Peyer's patch (tissue), 4 donors: ENCODE measurements at regions not wholly inside any gene's neighbourhood (a gene's known extent, or its start where the extent isn't known, plus 50 kb on each side); places are given as distances from the start of the nearest gene placed in this dataset.
"Not testable (repeated sequence)": the region's sequence is repeated elsewhere in the genome, so short reads cannot be mapped to it uniquely, and the experiment has no call there.

Source experiments
- DNase-seq, 3 donors: peaks; one replicate each; pipeline ENCODE4 v3.0.0-alpha.2; 2017 to 2019
- H3K27ac ChIP-seq, 4 donors: fragments of 200-600 bp; sonication (generic); one replicate each; pipeline ENCODE4 v1.5.1; 2016 to 2019
- H3K27me3 ChIP-seq, 2 donors: fragments of 200-600 bp; sonication (generic); one replicate each; pipeline ENCODE4 v1.5.1; 2019
- H3K36me3 ChIP-seq, 3 donors: fragments of 200-600 bp; sonication (generic); one replicate each; pipeline ENCODE4 v1.5.1; 2016 to 2019
- H3K4me1 ChIP-seq, 4 donors: fragments of 200-600 bp; sonication (generic); one replicate each; pipeline ENCODE4 v1.5.1; 2016 to 2019
- H3K4me3 ChIP-seq, 4 donors: fragments of 200-600 bp; sonication (generic); 1 replicate in 3 of 4; 2 replicates in 1 of 4; pipeline ENCODE4 v1.5.1; 2016 to 2019; ENCODE audit warnings: mild to moderate bottlenecking in 1 of 4
- H3K9me3 ChIP-seq, 4 donors: fragments of 200-600 bp; sonication (generic); one replicate each; pipeline ENCODE4 v1.5.1; 2016 to 2019; ENCODE audit warnings: mild to moderate bottlenecking in 1 of 4
- POLR2A ChIP-seq, 2 donors: fragments of 450-650 bp; IDR thresholded peaks; one replicate each; pipeline ENCODE4 v1.5.1; 2017; ENCODE audit warnings: antibody characterized with exemption in 2 of 2, mild to moderate bottlenecking in 2 of 2, moderate library complexity in 2 of 2
- TF ChIP-seq, protein P1 (sequence below), 6 experiments: fragments of 450-650 bp in 4 of 6; fragments of 200-600 bp in 2 of 6; sonication (generic) in 1 of 6; IDR thresholded peaks; one replicate each; pipeline ENCODE4 v1.5.1; 2017 to 2019; ENCODE audit warnings: antibody characterized with exemption in 6 of 6, mild to moderate bottlenecking in 3 of 6, moderate library complexity in 1 of 6

DNA sequence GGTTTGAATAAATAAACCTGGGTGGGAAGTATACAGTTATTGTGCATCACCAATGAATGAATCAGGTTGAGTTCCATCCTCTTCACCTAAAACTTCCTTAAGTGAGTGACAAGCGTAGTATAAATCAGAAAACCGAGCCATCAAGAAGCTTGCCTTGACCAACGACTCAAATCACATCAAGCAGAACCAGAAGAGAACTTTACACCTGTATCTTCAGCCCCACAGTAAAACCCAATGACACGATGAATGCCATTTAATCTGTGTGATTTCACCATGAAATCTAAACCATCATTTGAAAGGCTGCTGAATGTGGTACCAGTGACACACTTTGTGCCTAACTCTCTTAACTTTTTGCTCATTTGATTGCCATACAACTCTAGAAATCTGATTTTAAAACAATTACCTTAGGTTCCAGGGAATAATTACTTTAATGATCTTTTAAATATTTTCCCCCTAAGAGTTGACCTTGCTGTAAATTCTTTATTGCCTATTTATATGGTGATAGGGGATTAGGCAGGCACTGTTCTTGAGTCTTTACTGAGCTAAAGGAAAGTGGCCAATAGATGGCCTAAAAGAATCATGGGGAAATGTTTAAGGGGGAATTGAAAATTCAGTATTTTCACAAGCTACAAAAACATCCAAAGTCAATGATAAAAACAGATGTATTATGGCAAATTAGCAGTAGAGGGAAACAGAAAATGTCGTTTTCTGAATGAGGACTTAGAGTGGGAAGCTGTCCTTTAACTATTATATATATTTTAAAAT, 152.0 kb upstream of the EYA4 start:
- H3K27ac ChIP-seq: no peak overlapping the region
- no peaks in the 10 kb centered on the region for H3K4me1 ChIP-seq
- H3K27me3 ChIP-seq: no peaks in the 10 kb centered on the region
- no peaks in the 10 kb centered on the region for H3K9me3 ChIP-seq
- TF ChIP-seq, protein P1, sequence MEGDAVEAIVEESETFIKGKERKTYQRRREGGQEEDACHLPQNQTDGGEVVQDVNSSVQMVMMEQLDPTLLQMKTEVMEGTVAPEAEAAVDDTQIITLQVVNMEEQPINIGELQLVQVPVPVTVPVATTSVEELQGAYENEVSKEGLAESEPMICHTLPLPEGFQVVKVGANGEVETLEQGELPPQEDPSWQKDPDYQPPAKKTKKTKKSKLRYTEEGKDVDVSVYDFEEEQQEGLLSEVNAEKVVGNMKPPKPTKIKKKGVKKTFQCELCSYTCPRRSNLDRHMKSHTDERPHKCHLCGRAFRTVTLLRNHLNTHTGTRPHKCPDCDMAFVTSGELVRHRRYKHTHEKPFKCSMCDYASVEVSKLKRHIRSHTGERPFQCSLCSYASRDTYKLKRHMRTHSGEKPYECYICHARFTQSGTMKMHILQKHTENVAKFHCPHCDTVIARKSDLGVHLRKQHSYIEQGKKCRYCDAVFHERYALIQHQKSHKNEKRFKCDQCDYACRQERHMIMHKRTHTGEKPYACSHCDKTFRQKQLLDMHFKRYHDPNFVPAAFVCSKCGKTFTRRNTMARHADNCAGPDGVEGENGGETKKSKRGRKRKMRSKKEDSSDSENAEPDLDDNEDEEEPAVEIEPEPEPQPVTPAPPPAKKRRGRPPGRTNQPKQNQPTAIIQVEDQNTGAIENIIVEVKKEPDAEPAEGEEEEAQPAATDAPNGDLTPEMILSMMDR (IDR thresholded peaks at IDR 0.05): no peak
- no peak for TF ChIP-seq POLR2A (IDR thresholded peaks at IDR 0.05)
- H3K36me3 ChIP-seq: no peaks in the 10 kb centered on the region
- no peak overlapping the region for H3K4me3 ChIP-seq
- no peak for DNase-seq

DNA sequence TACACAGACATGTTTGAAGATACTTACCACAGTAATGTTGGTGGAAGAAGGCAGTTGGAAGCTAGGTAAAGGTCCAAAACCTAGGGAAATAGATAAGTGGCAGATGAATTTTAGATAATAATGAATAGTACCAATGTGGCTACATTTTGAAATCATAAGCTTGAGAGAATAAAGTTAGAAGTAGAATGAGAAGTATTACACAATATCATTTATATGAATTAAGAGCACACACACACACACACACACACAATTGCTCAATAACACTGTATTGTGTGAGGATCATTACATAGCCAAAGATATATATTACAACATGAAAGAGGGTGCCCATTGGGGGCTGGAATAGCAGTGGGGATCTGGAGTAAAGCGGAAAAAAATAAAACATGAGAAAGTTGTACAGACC, 149.0 kb upstream of the EYA4 start:
- no peaks in the 10 kb centered on the region for H3K36me3 ChIP-seq
- no peak overlapping the region for H3K27ac ChIP-seq
- no peaks in the 10 kb centered on the region for H3K4me1 ChIP-seq
- H3K27me3 ChIP-seq: no peaks in the 10 kb centered on the region
- TF ChIP-seq, protein P1 (IDR thresholded peaks at IDR 0.05): no peak
- TF ChIP-seq POLR2A (IDR thresholded peaks at IDR 0.05): no peak
- H3K9me3 ChIP-seq: no peaks in the 10 kb centered on the region
- DNase-seq: no peak
- no peak overlapping the region for H3K4me3 ChIP-seq

DNA sequence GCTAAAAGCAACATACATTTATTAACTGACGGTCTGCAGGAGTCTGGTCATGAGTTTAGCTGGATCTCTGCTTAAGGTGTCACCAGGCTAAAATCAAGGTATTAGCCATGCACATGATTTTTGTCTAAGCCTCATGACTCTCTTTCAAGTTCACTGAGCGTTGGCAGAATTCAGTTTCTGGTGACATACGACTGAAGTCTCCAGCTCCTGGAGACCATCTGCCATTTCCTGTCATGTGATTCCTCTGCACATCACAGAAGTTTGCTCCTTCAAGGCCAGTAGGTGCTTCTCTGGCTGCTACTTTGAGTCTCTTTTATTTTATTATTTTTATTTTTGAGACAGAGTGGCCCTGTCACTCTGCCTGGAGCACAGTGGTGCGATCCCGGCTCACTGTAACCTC, 148.4 kb upstream of the EYA4 start:
- no peak for DNase-seq
- TF ChIP-seq, protein P1 (IDR thresholded peaks at IDR 0.05): no peak
- no peak for TF ChIP-seq POLR2A (IDR thresholded peaks at IDR 0.05)
- no peaks in the 10 kb centered on the region for H3K36me3 ChIP-seq
- H3K4me3 ChIP-seq: no peak overlapping the region
- H3K27me3 ChIP-seq: no peaks in the 10 kb centered on the region
- no peak overlapping the region for H3K27ac ChIP-seq
- no peaks in the 10 kb centered on the region for H3K9me3 ChIP-seq
- no peaks in the 10 kb centered on the region for H3K4me1 ChIP-seq

DNA sequence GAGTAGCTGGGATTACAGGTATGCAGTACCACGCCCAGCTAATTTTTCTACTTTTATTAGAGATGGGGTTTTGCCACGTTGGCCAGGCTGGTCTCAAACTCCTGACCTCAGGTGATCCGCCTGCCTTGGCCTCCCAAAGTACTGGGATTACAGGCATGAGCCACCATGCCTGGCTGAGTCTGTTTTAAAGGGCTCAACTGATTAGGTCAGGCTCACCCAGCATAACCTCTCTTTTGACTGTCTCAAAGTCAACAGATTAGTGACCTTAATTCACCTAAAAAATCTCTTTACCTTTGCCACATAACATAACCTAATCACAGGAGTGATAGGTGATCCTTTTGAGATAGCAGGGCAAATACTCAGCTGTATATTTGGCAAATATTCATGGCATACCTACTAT, 147.9 kb upstream of the EYA4 start:
- H3K4me1 ChIP-seq, H3K27ac ChIP-seq, H3K27me3 ChIP-seq, H3K4me3 ChIP-seq, DNase-seq, H3K36me3 ChIP-seq, H3K9me3 ChIP-seq: not testable (repeated sequence)

DNA sequence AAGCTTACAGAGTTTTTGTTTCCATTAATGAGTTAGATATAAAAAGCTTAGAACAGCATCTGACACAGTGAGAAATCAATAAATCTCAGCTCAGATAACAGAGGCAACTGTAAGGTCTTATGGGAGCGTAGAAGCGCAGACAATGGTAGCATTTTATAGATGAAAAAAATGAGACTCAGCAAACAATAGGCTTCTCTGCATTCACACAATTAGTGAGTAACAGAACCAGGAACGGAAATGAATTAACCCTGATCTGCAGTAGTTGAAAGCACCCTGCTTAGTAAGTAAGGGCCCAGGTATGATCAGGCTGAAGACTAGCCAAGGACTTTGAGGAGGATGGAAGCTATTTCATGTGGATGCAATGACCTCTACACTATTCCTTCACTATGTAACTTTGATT, 147.2 kb upstream of the EYA4 start:
- Histone ChIP-seq H3K4me1 (no peaks in the 10 kb centered on the region), H3K4me3 (no peak overlapping the region), H3K9me3 (no peaks in the 10 kb centered on the region), H3K36me3 (no peaks in the 10 kb centered on the region), H3K27ac (no peak overlapping the region), H3K27me3 (no peaks in the 10 kb centered on the region)
- DNase-seq: no peak
- no peak for TF ChIP-seq POLR2A (IDR thresholded peaks at IDR 0.05)
- TF ChIP-seq, protein P1 (IDR thresholded peaks at IDR 0.05): no peak

DNA sequence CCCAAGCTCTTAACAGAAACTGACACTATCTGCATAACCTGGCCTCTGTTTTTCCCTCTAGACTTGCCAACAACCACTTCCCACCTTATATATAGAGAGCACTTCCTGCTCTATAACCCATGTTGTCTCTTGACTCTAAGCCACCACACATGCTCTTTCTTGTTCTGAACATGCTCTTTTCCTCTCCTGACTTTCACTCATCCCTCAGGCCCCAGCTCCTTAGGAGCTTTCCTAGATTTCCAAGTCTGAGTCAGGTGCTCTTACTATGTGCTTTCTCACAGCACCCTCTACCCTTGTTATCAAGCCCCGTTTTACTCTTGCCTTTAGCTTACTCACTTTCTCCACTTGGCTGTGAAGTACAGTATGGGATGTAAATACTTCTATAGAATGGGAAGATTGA, 143.9 kb upstream of the EYA4 start:
- no peaks in the 10 kb centered on the region for H3K9me3 ChIP-seq
- no peak overlapping the region for H3K27ac ChIP-seq
- TF ChIP-seq, protein P1 (IDR thresholded peaks at IDR 0.05): no peak
- TF ChIP-seq POLR2A (IDR thresholded peaks at IDR 0.05): no peak

More for the DNA sequence above, 143.9 kb upstream of the EYA4 start:
- no peak overlapping the region for H3K4me3 ChIP-seq
- no peaks in the 10 kb centered on the region for H3K36me3 ChIP-seq
- H3K27me3 ChIP-seq: no peaks in the 10 kb centered on the region
- H3K4me1 ChIP-seq: no peaks in the 10 kb centered on the region
- DNase-seq: no peak
